ENCODE measurements at regions not wholly inside any gene's neighbourhood (a gene's known extent, or its start where the extent isn't known, plus 50 kb on each side); places are given as distances from the start of the nearest gene placed in this dataset.

DNA sequence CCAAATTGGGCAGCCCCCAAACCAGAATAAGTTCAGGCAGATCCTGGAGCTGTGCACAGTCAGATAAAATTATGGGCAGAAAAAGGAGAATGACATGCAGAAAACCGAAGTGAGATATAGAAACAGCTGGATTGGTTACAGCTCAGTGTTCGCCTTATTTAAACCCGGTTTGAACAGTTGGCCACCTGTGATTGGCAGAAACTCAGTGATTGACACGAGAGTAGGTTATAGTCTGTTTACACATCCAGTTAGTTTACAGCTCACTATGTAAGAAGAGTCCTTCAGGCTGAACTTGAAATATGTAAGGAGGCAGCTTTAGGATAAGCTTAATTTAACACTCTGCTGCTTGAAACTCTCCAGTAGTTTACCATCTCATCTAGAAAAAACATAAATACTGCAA, 271.6 kb upstream of the ARRDC4 start:
- no peak for DNase-seq
- H3K36me3 Mint-ChIP-seq (ENCODE audit: insufficient read depth, unreplicated experiment) = no peaks in the 10 kb centered on the region
- no peak overlapping the region for H3K27ac Mint-ChIP-seq (ENCODE audit: unreplicated experiment)
- no peaks in the 10 kb centered on the region for H3K27me3 Mint-ChIP-seq (ENCODE audit: unreplicated experiment)
- CTCF ChIA-PET = interaction anchor here (1.1 kb wide), 1 partner anchor 12 kb away, joined by 3 read pairs; no protein-coding TSS in a partner anchor
- no peaks in the 10 kb centered on the region for H3K4me1 Mint-ChIP-seq (ENCODE audit: low read depth, unreplicated experiment)
- no peak overlapping the region for H3K4me3 Mint-ChIP-seq (ENCODE audit: low read depth, unreplicated experiment)
- TF ChIP-seq, protein P1, sequence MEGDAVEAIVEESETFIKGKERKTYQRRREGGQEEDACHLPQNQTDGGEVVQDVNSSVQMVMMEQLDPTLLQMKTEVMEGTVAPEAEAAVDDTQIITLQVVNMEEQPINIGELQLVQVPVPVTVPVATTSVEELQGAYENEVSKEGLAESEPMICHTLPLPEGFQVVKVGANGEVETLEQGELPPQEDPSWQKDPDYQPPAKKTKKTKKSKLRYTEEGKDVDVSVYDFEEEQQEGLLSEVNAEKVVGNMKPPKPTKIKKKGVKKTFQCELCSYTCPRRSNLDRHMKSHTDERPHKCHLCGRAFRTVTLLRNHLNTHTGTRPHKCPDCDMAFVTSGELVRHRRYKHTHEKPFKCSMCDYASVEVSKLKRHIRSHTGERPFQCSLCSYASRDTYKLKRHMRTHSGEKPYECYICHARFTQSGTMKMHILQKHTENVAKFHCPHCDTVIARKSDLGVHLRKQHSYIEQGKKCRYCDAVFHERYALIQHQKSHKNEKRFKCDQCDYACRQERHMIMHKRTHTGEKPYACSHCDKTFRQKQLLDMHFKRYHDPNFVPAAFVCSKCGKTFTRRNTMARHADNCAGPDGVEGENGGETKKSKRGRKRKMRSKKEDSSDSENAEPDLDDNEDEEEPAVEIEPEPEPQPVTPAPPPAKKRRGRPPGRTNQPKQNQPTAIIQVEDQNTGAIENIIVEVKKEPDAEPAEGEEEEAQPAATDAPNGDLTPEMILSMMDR (IDR thresholded peaks at IDR 0.05; ENCODE audit: unreplicated experiment) = no peak
- H3K9me3 Mint-ChIP-seq (ENCODE audit: low read depth, unreplicated experiment) = peaks cover 4% of the 10 kb centered on the region
- intact Hi-C loops (cut with micrococcal nuclease; ENCODE audit: unreplicated experiment) = no loop called here
- BruUV-seq (replicated peaks) = no TSS peak

DNA sequence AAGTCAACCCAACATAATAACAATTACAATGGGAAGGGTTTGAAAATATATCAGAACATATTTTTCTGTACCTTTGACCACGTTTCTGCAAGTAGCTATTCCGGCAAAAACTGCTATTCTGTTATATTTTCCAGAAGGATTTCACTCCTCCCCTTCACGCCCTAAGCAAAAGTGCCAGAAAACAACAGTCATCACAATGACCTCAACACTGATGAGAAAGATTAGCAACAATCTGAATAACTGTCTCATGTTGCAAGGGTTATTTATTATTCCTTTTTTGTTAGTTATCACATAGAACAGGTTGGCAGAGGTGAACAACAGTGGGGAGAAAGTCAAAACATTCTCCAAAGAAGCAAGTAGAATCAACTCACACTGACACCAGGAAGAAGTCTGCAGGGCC, 269.4 kb upstream of the ARRDC4 start:
- Mint-ChIP-seq H3K27me3 (ENCODE audit: unreplicated experiment) (no peaks in the 10 kb centered on the region), H3K4me3 (ENCODE audit: low read depth, unreplicated experiment) (no peak overlapping the region), H3K9me3 (ENCODE audit: low read depth, unreplicated experiment) (peaks cover 4% of the 10 kb centered on the region), H3K27ac (ENCODE audit: unreplicated experiment) (no peak overlapping the region), H3K36me3 (ENCODE audit: insufficient read depth, unreplicated experiment) (no peaks in the 10 kb centered on the region), H3K4me1 (ENCODE audit: low read depth, unreplicated experiment) (no peaks in the 10 kb centered on the region)
- BruUV-seq (replicated peaks) = no TSS peak
- no peak for DNase-seq
- CTCF ChIA-PET = no interaction called here
- intact Hi-C loops (cut with micrococcal nuclease; ENCODE audit: unreplicated experiment) = no loop called here
- TF ChIP-seq, protein P1 (IDR thresholded peaks at IDR 0.05; ENCODE audit: unreplicated experiment) = no peak

DNA sequence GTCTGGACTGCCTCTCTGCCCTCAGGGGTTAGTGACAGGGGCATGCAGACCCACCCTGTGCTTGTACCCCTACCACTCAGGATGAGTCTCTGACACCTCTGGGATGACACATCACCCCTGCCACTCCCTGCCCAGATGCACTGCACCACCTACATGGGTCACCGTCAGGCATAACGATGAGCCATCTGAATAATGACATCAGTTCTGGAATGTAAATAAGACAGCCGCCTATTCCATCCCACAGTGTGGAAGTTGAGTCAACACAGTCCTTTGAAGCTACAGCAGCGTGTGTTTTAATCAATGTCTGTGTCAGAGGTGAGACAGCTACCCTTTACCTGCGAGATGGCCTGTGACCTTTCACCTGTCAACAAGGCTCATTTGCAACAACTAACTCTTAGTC, 268.7 kb upstream of the ARRDC4 start:
- no peak for DNase-seq
- no TSS peak for BruUV-seq (replicated peaks)
- H3K4me1 Mint-ChIP-seq (ENCODE audit: low read depth, unreplicated experiment) = no peaks in the 10 kb centered on the region
- H3K4me3 Mint-ChIP-seq (ENCODE audit: low read depth, unreplicated experiment) = no peak overlapping the region
- intact Hi-C loops (cut with micrococcal nuclease; ENCODE audit: unreplicated experiment) = no loop called here
- H3K27me3 Mint-ChIP-seq (ENCODE audit: unreplicated experiment) = no peaks in the 10 kb centered on the region
- no peaks in the 10 kb centered on the region for H3K36me3 Mint-ChIP-seq (ENCODE audit: insufficient read depth, unreplicated experiment)
- H3K27ac Mint-ChIP-seq (ENCODE audit: unreplicated experiment) = no peak overlapping the region
- peaks cover 6% of the 10 kb centered on the region for H3K9me3 Mint-ChIP-seq (ENCODE audit: low read depth, unreplicated experiment)
- TF ChIP-seq, protein P1 (IDR thresholded peaks at IDR 0.05; ENCODE audit: unreplicated experiment) = no peak
- CTCF ChIA-PET = no interaction called here

DNA sequence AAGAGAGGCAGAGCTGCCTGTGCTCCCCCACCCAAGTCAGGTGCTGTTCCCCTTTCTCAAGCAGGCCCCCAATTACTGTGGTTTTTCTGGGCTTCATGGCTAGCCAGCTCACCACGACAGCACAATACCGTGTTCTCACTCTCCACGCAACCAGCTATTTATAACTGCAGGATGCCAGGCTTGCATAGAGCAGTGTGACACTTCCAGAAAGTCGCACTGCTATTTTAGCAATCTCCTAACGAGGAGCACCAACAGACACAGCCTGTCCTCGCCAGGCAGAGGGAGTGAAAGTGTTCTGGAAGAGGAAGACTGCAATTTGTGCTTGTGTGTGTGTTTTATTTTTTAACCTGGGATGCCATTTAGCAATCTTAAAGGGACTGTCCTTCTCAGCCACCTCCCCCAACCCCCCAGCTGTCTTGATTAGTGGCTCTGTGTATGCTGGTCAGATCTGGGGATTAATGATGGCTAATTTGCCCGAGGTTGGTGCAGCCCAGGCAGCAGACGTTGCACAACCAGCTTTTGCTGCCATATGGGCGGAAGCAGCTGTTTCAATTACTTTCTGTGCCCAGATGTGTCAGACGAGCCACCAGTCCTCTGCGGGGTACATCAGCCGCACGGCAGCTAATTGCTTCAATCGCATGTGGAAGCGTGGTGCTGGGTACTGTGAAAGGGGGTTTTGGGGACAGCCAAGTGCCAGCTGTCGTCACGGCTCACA, 268.0 kb upstream of the ARRDC4 start:
- TF ChIP-seq, protein P1 (IDR thresholded peaks at IDR 0.05; ENCODE audit: unreplicated experiment) = no peak
- Mint-ChIP-seq H3K9me3 (ENCODE audit: low read depth, unreplicated experiment) (peaks cover 7% of the 10 kb centered on the region), H3K4me3 (ENCODE audit: low read depth, unreplicated experiment) (no peak overlapping the region), H3K27me3 (ENCODE audit: unreplicated experiment) (no peaks in the 10 kb centered on the region), H3K4me1 (ENCODE audit: low read depth, unreplicated experiment) (no peaks in the 10 kb centered on the region), H3K36me3 (ENCODE audit: insufficient read depth, unreplicated experiment) (no peaks in the 10 kb centered on the region), H3K27ac (ENCODE audit: unreplicated experiment) (no peak overlapping the region)
- no peak for DNase-seq
- no TSS peak for BruUV-seq (replicated peaks)
- CTCF ChIA-PET = no interaction called here
- intact Hi-C loops (cut with micrococcal nuclease; ENCODE audit: unreplicated experiment) = no loop called here

All from Calu3 (cell line).